ENCODE measurements at regions not wholly inside any gene's neighbourhood (a gene's known extent, or its start where the extent isn't known, plus 50 kb on each side); places are given as distances from the start of the nearest gene placed in this dataset.
A peak's percentile ranks its signal among the peaks of the same experiment; 100 is the strongest.

DNA sequence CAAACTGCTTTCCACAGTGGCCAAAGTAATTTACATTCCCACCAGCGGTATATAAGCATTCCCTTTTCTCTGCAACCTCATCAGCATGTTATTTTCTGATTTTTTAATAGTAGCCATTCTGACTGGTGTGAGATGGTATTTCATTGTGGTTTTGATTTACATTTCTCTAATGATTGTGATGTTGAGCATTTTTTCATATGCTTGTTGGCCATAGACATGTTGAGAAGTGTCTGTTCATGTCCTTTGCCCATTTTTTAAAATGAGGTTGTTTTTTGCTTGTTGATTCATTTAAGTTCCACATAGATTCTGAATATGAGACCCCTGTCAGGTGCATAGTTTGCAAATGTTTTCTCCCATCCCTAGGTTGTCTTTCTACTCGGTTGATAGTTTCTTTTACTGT, 254.5 kb upstream of the MPDZ start:
- Histone ChIP-seq H3K27me3 (no peaks in the 10 kb centered on the region), H3F3A (ENCODE audit: low read depth) (no peaks in the 10 kb centered on the region), H4K20me1 (ENCODE audit: low read depth) (no peaks in the 10 kb centered on the region), H3K4me2 (no peak overlapping the region), H2AFZ (replicated peaks) (no peak overlapping the region), H3K4me3 (no peak overlapping the region), H3K9me3 (ENCODE audit: low read depth) (no peaks in the 10 kb centered on the region), H3K9ac (no peak overlapping the region), H3K36me3 (no peaks in the 10 kb centered on the region), H3K27ac (no peak overlapping the region), H3K4me1 (no peaks in the 10 kb centered on the region), H3K79me2 (ENCODE audit: low read depth) (no peaks in the 10 kb centered on the region)
- H3K9me3 Mint-ChIP-seq, result peaks cover 27% of the 10 kb centered on the region
- TF ChIP-seq EZH2phosphoT487 (IDR thresholded peaks at IDR 0.05) (no peak), EZH2 (IDR thresholded peaks at IDR 0.05) (no peak)
- TF ChIP-seq, protein P1, sequence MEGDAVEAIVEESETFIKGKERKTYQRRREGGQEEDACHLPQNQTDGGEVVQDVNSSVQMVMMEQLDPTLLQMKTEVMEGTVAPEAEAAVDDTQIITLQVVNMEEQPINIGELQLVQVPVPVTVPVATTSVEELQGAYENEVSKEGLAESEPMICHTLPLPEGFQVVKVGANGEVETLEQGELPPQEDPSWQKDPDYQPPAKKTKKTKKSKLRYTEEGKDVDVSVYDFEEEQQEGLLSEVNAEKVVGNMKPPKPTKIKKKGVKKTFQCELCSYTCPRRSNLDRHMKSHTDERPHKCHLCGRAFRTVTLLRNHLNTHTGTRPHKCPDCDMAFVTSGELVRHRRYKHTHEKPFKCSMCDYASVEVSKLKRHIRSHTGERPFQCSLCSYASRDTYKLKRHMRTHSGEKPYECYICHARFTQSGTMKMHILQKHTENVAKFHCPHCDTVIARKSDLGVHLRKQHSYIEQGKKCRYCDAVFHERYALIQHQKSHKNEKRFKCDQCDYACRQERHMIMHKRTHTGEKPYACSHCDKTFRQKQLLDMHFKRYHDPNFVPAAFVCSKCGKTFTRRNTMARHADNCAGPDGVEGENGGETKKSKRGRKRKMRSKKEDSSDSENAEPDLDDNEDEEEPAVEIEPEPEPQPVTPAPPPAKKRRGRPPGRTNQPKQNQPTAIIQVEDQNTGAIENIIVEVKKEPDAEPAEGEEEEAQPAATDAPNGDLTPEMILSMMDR (IDR thresholded peaks at IDR 0.05), result no peak
- H3K4me1 Mint-ChIP-seq, result peaks cover 15% of the 10 kb centered on the region
- peaks cover 8% of the 10 kb centered on the region for H3K27me3 Mint-ChIP-seq (ENCODE audit: insufficient read depth, low read depth)
- no peak for DNase-seq (ENCODE audit: low spot score)
- H3K27ac Mint-ChIP-seq, result no peak overlapping the region
- no peak overlapping the region for H3K4me3 Mint-ChIP-seq
- peaks cover 2% of the 10 kb centered on the region for H3K36me3 Mint-ChIP-seq

DNA sequence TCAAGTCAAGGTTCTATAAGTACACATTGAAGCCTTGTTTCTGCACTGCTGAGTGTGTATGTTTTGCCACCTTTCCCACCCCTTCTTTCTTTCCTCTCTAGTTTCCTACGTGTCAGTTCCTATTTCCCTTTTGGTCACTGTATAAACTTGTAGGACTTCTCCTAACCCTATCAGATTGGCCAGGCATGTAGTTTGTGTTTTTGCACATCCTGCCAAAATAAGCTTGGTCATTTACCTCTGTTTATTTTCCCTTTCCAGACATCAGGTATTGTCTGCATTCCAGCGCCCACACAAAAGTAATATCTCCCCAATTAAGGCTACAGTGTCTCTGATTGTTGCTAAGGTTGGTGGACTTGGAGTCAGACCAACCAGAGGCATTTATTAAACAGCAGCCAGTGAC, 252.9 kb upstream of the MPDZ start:
- H3K36me3 Mint-ChIP-seq, result peaks cover 2% of the 10 kb centered on the region
- H3K4me1 ChIP-seq, result no peaks in the 10 kb centered on the region
- H3K27ac ChIP-seq, result no peak overlapping the region
- no peak for DNase-seq (ENCODE audit: low spot score)
- H3K36me3 ChIP-seq, result no peaks in the 10 kb centered on the region
- H3F3A ChIP-seq (ENCODE audit: low read depth), result no peaks in the 10 kb centered on the region
- H3K4me2 ChIP-seq, result no peak overlapping the region
- no peak overlapping the region for H3K4me3 ChIP-seq
- H3K79me2 ChIP-seq (ENCODE audit: low read depth), result no peaks in the 10 kb centered on the region
- TF ChIP-seq, protein P1 (IDR thresholded peaks at IDR 0.05), result no peak
- TF ChIP-seq EZH2phosphoT487 (IDR thresholded peaks at IDR 0.05), result no peak
- no peak for TF ChIP-seq EZH2 (IDR thresholded peaks at IDR 0.05)
- H3K9me3 ChIP-seq (ENCODE audit: low read depth), result no peaks in the 10 kb centered on the region
- peaks cover 31% of the 10 kb centered on the region for H3K9me3 Mint-ChIP-seq
- no peaks in the 10 kb centered on the region for H4K20me1 ChIP-seq (ENCODE audit: low read depth)
- H2AFZ ChIP-seq (replicated peaks), result no peak overlapping the region
- H3K27me3 Mint-ChIP-seq (ENCODE audit: insufficient read depth, low read depth), result peaks cover 8% of the 10 kb centered on the region
- no peak overlapping the region for H3K4me3 Mint-ChIP-seq
- H3K9ac ChIP-seq, result no peak overlapping the region
- no peaks in the 10 kb centered on the region for H3K27me3 ChIP-seq
- H3K27ac Mint-ChIP-seq, result no peak overlapping the region
- peaks cover 15% of the 10 kb centered on the region for H3K4me1 Mint-ChIP-seq

DNA sequence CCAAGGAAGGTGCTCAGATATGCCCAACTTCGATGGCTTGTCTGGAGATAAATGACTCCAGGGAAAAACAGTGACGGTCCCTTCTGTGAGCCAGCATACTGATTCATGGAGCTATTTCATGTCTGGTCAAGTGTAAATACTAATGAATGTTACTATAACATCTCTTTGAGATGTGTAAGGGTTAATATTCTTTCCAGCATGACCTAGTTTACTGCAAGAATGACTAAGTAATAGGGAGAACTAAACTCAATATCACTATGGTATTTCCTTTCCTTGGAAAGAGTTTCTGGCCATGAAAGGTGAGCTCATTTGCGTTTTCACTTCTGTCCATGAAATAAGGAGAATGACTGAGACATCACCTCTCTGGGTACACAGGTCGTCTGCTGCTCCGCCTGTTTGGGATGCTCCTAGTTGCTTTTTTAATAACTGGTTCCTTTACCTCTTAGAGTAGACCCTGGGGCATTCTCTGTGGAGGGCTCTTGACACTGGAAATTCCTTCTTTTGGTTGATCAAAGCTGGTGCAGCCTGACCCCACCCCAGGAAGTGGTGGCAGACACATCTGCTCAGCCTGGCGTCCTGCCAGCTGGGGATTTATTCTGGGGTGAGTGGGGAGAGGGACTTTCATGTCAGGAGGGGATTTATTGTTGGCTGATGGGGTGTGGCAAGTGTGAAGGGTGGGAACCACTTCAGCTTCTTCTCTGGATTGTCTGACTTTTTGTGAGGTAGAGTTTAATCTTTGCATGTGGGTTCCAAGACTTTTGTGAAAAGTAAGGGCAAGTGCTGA, 250.0 kb upstream of the MPDZ start:
- Histone ChIP-seq H3K27ac (no peak overlapping the region), H3K9ac (no peak overlapping the region), H3K4me1 (no peaks in the 10 kb centered on the region), H3K36me3 (no peaks in the 10 kb centered on the region), H3K9me3 (ENCODE audit: low read depth) (no peaks in the 10 kb centered on the region), H3K4me2 (no peak overlapping the region), H3K27me3 (no peaks in the 10 kb centered on the region), H3K4me3 (no peak overlapping the region), H3F3A (ENCODE audit: low read depth) (no peaks in the 10 kb centered on the region), H4K20me1 (ENCODE audit: low read depth) (no peaks in the 10 kb centered on the region), H2AFZ (replicated peaks) (no peak overlapping the region), H3K79me2 (ENCODE audit: low read depth) (no peaks in the 10 kb centered on the region)
- H3K27me3 Mint-ChIP-seq (ENCODE audit: insufficient read depth, low read depth), result no peaks in the 10 kb centered on the region
- no peaks in the 10 kb centered on the region for H3K36me3 Mint-ChIP-seq
- TF ChIP-seq EZH2phosphoT487 (IDR thresholded peaks at IDR 0.05), result no peak
- no peak for TF ChIP-seq EZH2 (IDR thresholded peaks at IDR 0.05)
- TF ChIP-seq, protein P1 (IDR thresholded peaks at IDR 0.05), result no peak
- peaks cover 24% of the 10 kb centered on the region for H3K9me3 Mint-ChIP-seq
- H3K4me1 Mint-ChIP-seq, result peaks cover 15% of the 10 kb centered on the region
- peak overlapping the region; percentile 68 for H3K27ac Mint-ChIP-seq
- no peak for DNase-seq (ENCODE audit: low spot score)
- H3K4me3 Mint-ChIP-seq, result peak overlapping the region; percentile 42
